GDM1 (cell line): ENCODE measurements at regions not wholly inside any gene's neighbourhood (a gene's known extent, or its start where the extent isn't known, plus 50 kb on each side); places are given as distances from the start of the nearest gene placed in this dataset.

ENCODE experiments used
- DNase-seq: peaks from one replicate; lab custom pipeline; 2025; lab: John Stamatoyannopoulos, UW

- no peak for DNase-seq
These were observed 285.9 kb downstream of the KIF4B start for GRCh38 chr5:155299386-155300005.

DNA sequence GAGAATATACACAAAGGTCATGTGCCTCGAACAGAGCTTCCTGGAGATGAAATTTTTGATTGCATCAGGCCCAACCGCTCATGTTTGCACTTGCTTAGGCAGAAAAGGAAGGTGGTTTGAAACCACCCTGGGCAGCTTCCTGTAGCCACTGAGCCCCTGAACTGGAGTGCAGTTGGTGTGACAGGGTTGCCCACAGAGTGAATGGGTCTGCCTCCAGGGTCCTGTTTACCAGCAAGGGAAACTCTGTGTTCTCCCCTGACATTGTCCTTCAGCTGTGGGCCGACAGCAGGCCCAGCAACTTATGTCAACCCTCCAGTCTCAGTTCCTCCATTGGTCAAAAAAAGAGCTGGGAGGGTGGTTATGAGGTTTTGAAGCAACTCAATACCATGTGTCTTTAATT is 289.6 kb downstream of the KIF4B start:
- no peak for DNase-seq

DNA sequence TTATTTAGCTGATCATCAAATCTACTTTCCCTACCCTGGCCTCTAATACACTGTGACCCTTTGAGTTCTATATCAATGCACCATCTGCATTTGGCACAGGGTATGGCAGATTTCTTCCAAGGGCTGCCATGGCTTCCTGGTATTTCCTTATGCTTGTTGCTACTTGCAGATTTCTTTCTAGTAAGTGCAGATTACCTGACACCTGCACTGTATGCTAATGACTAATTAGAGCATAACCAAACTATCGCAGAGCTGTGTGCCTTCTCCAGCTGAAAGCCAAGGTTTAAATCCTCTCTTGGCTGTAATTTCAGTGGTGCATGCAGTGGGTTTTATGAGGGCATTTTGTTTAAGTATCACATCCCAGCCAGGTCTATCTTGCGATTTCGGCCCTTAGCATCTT is 293.7 kb downstream of the KIF4B start:
- DNase-seq, result no peak

GRCh38 chr5:155308289-155308688 is 294.7 kb downstream of the KIF4B start:
- no peak for DNase-seq

- no peak for DNase-seq
These were observed 295.6 kb downstream of the KIF4B start for GRCh38 chr5:155309021-155309746.

DNA sequence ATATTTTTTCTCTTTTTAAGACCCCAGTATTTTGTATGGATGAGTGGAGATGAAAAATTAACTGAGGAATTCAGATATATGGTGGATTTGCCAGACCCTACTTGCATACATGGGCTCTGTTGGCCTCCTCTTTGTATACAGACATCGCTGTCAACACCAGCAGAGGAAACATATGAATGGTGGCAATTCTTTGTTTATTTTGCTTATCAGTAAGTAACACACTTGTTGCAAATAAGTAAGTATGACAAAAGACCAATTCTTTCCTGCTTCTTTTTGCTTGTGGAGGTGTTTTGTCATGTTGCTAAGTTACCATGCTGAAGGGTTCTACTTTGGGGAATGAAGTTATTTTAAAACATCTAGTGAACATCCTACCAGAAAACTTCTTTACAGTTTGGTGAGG is 298.2 kb downstream of the KIF4B start:
- DNase-seq, result no peak

GRCh38 chr5:155313518-155313917 is 300.0 kb downstream of the KIF4B start:
- no peak for DNase-seq

DNA sequence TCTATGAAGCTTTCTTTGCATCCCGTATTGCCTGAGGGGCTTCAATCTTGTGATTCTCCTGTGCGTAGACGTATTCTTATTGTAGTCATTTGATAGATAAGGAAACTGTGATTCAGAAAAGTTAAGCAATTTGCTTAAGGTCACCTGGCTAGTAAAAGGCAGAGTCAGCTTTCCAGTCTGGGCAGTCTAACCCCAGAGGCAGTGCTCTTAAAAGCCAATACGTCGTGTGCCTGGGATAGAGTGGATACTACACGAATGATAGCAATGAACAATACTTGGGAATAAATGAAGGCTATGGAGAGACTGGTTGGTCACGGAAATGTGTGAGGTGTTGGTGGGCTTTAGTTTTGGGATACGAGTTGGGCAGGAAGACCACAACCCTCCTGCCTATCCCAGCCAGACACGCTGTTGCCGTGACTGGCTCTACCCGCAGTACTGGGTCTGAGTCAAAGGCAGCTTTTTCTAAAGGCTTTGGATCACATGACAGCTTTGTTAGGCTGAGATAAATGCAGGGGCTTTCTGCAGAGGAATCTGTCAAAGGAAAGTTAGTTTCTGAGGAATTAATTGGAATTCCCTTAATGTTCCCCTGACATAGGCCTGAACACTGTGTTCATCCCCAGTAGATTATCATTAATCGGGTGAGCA is 302.6 kb downstream of the KIF4B start:
- DNase-seq, result no peak

GRCh38 chr5:155332618-155333017 is 319.1 kb downstream of the KIF4B start:
- no peak for DNase-seq

- no peak for DNase-seq
These were observed 329.4 kb downstream of the KIF4B start for GRCh38 chr5:155342956-155343355.

DNA sequence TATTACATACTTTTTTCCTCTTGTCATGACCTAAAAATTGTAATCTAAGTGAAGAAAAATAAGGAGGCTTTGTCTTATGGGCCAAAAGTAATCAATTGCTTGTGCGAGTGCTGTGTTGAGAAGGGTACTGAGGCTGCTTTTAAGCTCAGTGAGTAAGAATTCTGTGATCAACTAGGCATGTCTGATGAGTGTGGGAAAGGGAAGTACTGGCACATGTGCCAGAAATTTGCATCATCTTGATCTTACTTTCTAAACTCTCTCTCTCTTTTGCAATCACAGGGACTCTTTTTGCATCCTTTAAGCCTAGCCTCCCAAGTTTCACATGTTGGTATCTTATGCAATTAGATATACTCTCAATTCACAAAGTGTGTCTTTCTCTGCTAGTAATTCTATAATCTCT is 329.9 kb downstream of the KIF4B start:
- no peak for DNase-seq

- no peak for DNase-seq
These were observed 339.7 kb downstream of the KIF4B start for GRCh38 chr5:155353231-155353630.

- no peak for DNase-seq
These were observed 352.5 kb downstream of the KIF4B start for GRCh38 chr5:155366096-155366495.

GRCh38 chr5:155367841-155368240 is 354.3 kb downstream of the KIF4B start:
- DNase-seq, result no peak

DNA sequence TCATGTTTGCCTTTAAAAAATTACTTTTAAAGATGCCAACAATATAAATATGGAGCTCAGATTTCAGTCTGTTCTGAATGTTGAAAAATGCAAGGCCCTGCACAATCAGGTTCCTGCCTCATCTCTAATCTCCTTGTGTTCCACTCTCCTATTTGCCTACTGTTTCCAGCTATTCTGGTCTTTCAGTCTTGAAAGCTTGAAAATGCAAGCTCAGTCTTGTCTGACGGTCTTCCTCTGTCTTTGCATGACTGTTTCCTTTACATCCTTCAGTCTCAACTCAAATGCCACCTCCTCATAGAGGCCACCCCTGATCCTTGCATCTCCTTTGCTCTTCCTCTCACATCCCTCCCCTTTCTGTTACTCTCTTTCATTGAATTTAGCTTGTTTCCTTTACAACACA is 354.9 kb downstream of the KIF4B start:
- no peak for DNase-seq

DNA sequence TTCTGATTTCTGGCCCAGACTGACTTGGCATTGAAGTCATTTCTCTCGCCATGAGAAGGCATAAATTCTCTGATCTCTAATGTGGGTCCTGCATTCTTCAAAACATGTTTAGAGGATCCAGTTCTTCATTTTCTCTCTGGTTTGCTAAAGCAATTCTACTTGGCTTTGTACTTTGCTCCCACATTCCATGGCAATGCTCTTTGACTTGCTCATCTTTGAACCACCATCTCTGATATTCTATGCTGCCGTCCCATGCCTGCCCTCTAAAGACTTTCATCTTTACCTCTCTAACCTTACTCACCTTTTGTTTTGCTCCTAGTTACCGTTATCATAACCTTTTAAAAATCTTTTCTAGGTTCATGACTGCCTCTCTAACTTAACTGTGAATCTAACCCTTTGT is 366.9 kb downstream of the KIF4B start:
- DNase-seq, result no peak

- no peak for DNase-seq
These were observed 368.1 kb downstream of the KIF4B start for GRCh38 chr5:155381654-155382053.

DNA sequence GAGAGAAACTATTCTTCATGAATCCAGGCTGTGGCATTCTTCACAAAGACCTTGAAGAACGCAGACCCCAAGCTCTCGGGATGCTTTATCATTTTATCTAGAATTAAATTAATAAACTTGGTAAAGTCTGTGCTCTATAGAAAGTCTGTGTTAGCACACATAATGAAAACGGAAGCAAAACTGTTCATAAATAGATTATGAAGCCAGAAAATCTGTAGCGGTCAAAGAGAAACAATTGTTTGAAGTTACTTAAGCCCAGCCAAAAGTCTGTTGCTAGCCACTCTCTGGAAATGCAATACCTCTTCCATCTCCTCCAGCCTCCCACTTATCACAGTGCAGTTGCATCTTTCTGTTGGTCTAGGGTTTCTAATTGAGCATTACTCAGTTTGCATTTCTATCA is 375.9 kb downstream of the KIF4B start:
- no peak for DNase-seq

DNA sequence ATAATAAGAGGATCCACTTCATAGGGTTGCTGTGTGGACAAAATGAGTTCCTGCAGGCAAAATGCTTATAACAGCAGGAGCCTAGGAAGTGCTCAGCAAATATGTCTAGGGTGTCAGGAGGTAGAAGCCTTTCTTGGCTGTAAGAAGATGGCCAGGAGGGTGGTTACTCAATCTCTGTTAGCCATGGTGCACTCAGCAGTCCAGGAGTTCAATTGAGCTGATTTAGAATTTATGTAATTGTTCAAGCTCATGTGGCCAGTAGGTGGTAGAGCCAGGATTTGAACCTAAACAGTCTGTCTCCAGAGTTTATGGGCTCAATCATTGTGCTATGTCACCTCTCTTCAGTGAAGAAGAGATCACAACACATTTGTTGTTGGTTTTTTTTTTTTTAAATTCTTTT is 381.2 kb downstream of the KIF4B start:
- DNase-seq, result no peak

GRCh38 chr5:155402927-155403640 is 389.5 kb downstream of the KIF4B start:
- DNase-seq, result no peak

DNA sequence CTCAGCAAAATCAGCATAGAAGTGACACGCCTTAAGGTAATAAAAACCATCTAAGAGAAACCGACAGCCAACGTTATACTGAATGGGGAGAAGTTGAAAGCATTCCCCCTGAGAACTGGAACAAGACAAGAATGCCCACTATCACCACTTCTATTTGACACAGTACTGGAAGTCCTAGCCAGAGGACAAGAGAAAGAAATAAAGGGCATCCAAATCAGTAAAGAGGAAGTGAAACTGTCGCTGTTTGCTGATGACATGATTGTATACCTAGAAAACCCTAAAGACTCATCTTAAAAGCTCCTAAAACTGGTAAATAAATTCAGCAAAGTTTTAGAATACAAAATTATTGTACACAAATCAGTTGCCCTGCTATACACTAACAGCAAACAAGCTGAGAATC is 393.3 kb downstream of the KIF4B start:
- no peak for DNase-seq

GRCh38 chr5:155408465-155408864 is 394.9 kb downstream of the KIF4B start:
- DNase-seq, result no peak

DNA sequence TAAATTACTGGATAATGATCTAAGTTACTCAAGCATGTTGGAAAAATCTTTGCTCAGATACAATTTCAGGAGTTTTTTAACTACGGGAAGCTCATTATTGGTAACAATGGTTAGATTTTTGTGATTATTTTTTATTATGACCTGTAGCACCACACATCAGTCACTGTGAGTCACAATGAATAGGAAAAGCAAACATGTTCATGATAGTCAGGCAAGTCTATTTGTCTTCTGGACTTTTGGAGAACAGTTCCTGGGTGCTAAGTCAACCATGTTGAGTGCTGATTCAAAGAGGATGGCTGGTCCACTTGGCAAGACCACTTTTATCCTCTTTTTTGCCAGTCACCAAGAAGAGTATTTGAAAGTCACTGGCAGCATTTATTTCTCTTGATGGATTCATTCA is 403.2 kb downstream of the KIF4B start:
- no peak for DNase-seq
